ENCODE measurements at regions not wholly inside any gene's neighbourhood (a gene's known extent, or its start where the extent isn't known, plus 50 kb on each side); places are given as distances from the start of the nearest gene placed in this dataset.

DNA sequence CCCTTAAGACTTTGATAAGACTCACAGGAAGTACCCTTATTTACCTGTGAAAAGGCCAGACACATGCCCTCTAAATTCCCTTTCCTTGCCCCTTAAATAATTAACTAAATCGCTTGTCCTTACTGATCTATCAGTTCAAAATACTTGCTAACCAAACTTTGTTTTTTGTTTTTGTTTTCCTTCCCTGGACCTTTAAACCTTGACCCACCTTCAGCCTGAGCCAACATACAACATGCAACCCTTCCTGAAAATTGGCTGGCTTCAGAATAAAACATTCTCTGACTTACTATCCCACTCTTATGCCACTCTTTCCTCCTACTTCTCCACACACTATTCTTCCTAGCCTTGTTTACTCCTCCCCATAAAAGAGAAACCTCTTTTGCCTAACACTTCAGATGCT lies 448.1 kb upstream of the TRAM1L1 start:
- 73 to 88% methylated on average over 1 of the region's 1 CpG for WGBS, 2 donors (ENCODE audit: low coverage in 1 of 2)
- no peaks in the 10 kb centered on the region for H3K27me3 ChIP-seq
- no peaks in the 10 kb centered on the region for H3K36me3 ChIP-seq
- ATAC-seq: no peak
- H3K4me1 ChIP-seq: no peaks in the 10 kb centered on the region
- no peaks in the 10 kb centered on the region for H3K9me3 ChIP-seq
- no peak overlapping the region for H3K27ac ChIP-seq
- no peak overlapping the region for H3K4me3 ChIP-seq
- TF ChIP-seq EP300 (IDR thresholded peaks at IDR 0.05) (no peak), POLR2A (IDR thresholded peaks at IDR 0.05) (no peak), POLR2AphosphoS5 (IDR thresholded peaks at IDR 0.05) (no peak)
- TF ChIP-seq, protein P1, sequence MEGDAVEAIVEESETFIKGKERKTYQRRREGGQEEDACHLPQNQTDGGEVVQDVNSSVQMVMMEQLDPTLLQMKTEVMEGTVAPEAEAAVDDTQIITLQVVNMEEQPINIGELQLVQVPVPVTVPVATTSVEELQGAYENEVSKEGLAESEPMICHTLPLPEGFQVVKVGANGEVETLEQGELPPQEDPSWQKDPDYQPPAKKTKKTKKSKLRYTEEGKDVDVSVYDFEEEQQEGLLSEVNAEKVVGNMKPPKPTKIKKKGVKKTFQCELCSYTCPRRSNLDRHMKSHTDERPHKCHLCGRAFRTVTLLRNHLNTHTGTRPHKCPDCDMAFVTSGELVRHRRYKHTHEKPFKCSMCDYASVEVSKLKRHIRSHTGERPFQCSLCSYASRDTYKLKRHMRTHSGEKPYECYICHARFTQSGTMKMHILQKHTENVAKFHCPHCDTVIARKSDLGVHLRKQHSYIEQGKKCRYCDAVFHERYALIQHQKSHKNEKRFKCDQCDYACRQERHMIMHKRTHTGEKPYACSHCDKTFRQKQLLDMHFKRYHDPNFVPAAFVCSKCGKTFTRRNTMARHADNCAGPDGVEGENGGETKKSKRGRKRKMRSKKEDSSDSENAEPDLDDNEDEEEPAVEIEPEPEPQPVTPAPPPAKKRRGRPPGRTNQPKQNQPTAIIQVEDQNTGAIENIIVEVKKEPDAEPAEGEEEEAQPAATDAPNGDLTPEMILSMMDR (IDR thresholded peaks at IDR 0.05): no peak

DNA sequence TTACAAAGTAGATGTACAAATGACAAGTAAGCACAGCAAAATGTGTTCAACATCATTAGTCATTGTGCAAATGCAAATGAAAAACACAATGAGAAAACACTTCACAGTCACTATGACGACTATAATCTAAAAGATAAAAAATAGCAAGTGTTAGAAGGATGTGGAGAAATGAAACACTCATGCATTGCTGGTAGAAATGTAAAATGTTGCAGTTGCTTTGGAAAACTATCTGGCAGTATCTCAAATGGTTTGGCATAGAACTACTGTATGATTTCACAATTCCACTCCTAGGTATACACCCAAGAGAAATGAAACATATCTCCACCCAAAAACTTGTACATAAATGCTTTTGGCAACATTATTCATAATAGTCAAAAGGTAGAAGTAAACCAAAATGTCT lies 459.7 kb upstream of the TRAM1L1 start:
- Histone ChIP-seq H3K27me3 (no peaks in the 10 kb centered on the region), H3K9me3 (no peaks in the 10 kb centered on the region), H3K36me3 (no peaks in the 10 kb centered on the region), H3K27ac (no peak overlapping the region), H3K4me3 (no peak overlapping the region), H3K4me1 (no peaks in the 10 kb centered on the region)
- 0% methylated on average over 1 of the region's 1 CpG for WGBS, 2 donors (ENCODE audit: low coverage in 1 of 2)
- TF ChIP-seq EP300 (IDR thresholded peaks at IDR 0.05) (no peak), POLR2AphosphoS5 (IDR thresholded peaks at IDR 0.05) (no peak), POLR2A (IDR thresholded peaks at IDR 0.05) (no peak)
- TF ChIP-seq, protein P1 (IDR thresholded peaks at IDR 0.05): no peak
- ATAC-seq: no peak

DNA sequence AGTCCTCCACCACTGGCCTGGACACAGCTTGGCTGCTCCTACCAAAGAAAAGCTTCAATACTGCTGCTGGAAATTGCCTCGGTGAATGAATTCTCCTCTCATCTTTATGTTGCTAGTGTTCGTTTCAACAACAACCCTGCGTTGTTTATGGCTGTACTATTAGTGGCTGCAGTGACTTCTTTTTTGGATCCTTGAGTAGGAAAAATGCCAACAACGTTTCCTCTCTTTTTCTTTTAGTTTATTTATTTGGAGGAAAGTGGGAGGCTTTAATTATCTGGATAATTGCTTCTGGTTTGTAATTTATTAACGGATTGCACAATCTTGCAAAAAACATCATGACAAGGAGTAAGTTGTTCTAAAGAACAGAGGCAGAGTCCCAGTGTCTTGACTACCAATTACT lies 464.1 kb upstream of the TRAM1L1 start:
- no peaks in the 10 kb centered on the region for H3K27me3 ChIP-seq
- no peaks in the 10 kb centered on the region for H3K9me3 ChIP-seq
- 50 to 52% methylated on average over 5 of the region's 5 CpGs for WGBS, 2 donors (ENCODE audit: low coverage in 1 of 2)
- TF ChIP-seq, protein P1 (IDR thresholded peaks at IDR 0.05): no peak
- TF ChIP-seq EP300 (IDR thresholded peaks at IDR 0.05): no peak
- no peak for TF ChIP-seq POLR2AphosphoS5 (IDR thresholded peaks at IDR 0.05)
- no peak for TF ChIP-seq POLR2A (IDR thresholded peaks at IDR 0.05)
- H3K4me3 ChIP-seq: no peak overlapping the region
- no peak overlapping the region for H3K27ac ChIP-seq
- H3K36me3 ChIP-seq: no peaks in the 10 kb centered on the region
- no peak for ATAC-seq
- H3K4me1 ChIP-seq: no peaks in the 10 kb centered on the region

DNA sequence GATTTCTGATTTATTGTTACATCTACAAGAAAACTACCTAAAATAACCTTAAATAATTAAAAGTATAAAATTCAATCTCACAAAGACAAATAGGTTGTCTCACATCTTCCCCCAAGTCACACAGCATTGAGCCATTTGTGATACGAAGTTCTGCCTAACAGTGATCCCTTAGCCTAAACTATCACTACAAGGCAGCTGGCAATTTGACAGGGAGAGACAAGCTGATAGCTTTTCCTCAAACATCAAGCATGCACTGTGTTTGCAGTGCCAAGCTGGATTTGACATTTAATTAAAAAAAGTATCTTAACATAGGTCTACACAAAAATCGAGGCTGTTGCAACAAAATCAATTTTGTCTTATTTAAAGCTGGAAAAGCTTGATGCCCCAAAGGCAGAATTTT lies 464.7 kb upstream of the TRAM1L1 start:
- no peaks in the 10 kb centered on the region for H3K36me3 ChIP-seq
- no peak overlapping the region for H3K27ac ChIP-seq
- no peaks in the 10 kb centered on the region for H3K9me3 ChIP-seq
- H3K27me3 ChIP-seq: no peaks in the 10 kb centered on the region
- TF ChIP-seq POLR2A (IDR thresholded peaks at IDR 0.05): no peak
- no peak for TF ChIP-seq POLR2AphosphoS5 (IDR thresholded peaks at IDR 0.05)
- WGBS, 2 donors (ENCODE audit: low coverage in 1 of 2): 35% methylated on average over 2 of the region's 2 CpGs
- H3K4me3 ChIP-seq: no peak overlapping the region
- H3K4me1 ChIP-seq: no peaks in the 10 kb centered on the region
- ATAC-seq: no peak

GRCh38 chr4:117560329-117560728 lies 474.0 kb upstream of the NDST3 start:
- no peaks in the 10 kb centered on the region for H3K4me1 ChIP-seq
- no peaks in the 10 kb centered on the region for H3K9me3 ChIP-seq
- no peaks in the 10 kb centered on the region for H3K36me3 ChIP-seq
- 39 to 54% methylated on average over 1 of the region's 1 CpG for WGBS, 2 donors (ENCODE audit: low coverage in 1 of 2)
- H3K27me3 ChIP-seq: no peaks in the 10 kb centered on the region
- no peak overlapping the region for H3K4me3 ChIP-seq
- no peak overlapping the region for H3K27ac ChIP-seq
- no peak for TF ChIP-seq POLR2AphosphoS5 (IDR thresholded peaks at IDR 0.05)
- no peak for TF ChIP-seq EP300 (IDR thresholded peaks at IDR 0.05)
- ATAC-seq: no peak

DNA sequence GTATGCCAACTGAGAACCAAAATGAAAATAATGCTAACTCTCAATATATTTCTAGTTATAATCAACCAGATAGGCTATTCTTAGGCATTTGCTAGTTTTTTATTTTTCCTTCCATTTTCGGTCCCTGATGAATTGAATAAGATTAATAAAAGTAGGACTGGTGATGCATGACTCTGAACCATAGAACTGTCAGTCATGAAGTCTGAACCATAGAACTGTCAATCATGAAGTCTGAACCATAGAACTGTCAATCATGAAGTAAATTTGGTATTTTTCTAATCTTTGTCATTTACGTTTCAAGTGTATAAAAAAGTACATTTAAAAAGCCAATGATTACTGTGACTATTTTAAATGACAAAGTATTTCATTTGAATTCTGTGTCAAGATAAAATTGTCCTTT lies 460.2 kb upstream of the NDST3 start:
- no peak for ATAC-seq
- TF ChIP-seq EP300 (IDR thresholded peaks at IDR 0.05): no peak
- no peak for TF ChIP-seq POLR2AphosphoS5 (IDR thresholded peaks at IDR 0.05)
- TF ChIP-seq POLR2A (IDR thresholded peaks at IDR 0.05): no peak
- TF ChIP-seq, protein P1 (IDR thresholded peaks at IDR 0.05): no peak
- no peaks in the 10 kb centered on the region for H3K9me3 ChIP-seq
- no peak overlapping the region for H3K4me3 ChIP-seq
- H3K36me3 ChIP-seq: no peaks in the 10 kb centered on the region
- 92 to 93% methylated on average over 2 of the region's 2 CpGs for WGBS, 2 donors (ENCODE audit: low coverage in 1 of 2)
- no peaks in the 10 kb centered on the region for H3K4me1 ChIP-seq
- H3K27ac ChIP-seq: no peak overlapping the region
- H3K27me3 ChIP-seq: no peaks in the 10 kb centered on the region

All from gastroesophageal sphincter (tissue), 4 donors.